ENCODE measurements at regions not wholly inside any gene's neighbourhood (a gene's known extent, or its start where the extent isn't known, plus 50 kb on each side); places are given as distances from the start of the nearest gene placed in this dataset.
A peak's percentile ranks its signal among the peaks of the same experiment; 100 is the strongest.

DNA sequence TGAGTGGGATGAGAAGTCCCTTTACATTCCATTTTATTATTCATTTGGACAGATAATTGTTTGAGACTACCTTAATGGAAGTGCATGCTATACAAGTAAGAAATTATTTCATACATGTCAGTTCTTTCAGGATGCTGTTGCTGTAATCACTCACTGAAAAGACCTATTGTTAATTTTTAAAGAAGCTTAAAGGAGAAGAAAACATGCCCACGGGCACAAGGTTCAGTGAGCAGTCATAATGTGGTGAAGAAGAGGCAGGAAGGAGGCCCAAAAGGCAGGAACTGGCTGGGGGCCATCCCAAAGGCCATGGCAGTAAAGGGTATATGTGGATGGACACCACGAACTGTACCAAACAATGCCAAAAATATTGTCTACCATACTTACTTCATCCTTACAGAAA is 206.0 kb downstream of the LYPLAL1 start:
- ATAC-seq (no peak), DNase-seq (ENCODE audit: low spot score) (no peak)
- intact Hi-C loops (cut with DNase I) = no loop called here

- DNase-seq (ENCODE audit: low spot score) (no peak), ATAC-seq (no peak)
- intact Hi-C loops (cut with DNase I) = no loop called here
Observed at GRCh38 chr1:219374636-219375035, 201.0 kb downstream of the LYPLAL1 start.

DNA sequence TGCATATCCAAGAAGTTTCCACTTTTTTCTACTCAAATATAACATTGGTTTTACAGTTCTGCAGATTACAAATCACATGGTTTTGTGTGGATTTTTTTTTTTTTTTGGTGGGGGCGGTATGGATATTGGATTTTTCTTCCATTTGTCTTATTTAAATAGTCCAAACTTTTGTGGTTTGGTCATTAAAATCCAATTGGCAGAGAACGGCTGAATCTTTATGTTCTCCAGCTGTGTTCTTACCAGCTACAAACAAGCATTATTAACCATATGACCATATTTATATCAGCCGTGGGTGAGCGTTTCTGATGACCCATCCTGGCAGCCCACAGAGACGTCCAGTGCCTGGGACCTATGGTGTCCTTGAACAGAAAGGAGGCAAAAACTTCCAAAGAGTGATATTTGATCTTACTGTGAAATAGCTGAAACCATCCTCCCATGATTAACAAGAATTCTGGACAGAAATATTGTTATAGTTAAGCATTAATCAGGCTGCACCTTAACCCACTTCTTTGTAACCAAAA is 200.4 kb downstream of the LYPLAL1 start:
- intact Hi-C loops (cut with DNase I) = no loop called here
- no peak for DNase-seq (ENCODE audit: low spot score)
- ATAC-seq = no peak

GRCh38 chr1:219373616-219373935 is 199.9 kb downstream of the LYPLAL1 start:
- intact Hi-C loops (cut with DNase I) = no loop called here
- DNase-seq (ENCODE audit: low spot score) = no peak
- no peak for ATAC-seq

DNA sequence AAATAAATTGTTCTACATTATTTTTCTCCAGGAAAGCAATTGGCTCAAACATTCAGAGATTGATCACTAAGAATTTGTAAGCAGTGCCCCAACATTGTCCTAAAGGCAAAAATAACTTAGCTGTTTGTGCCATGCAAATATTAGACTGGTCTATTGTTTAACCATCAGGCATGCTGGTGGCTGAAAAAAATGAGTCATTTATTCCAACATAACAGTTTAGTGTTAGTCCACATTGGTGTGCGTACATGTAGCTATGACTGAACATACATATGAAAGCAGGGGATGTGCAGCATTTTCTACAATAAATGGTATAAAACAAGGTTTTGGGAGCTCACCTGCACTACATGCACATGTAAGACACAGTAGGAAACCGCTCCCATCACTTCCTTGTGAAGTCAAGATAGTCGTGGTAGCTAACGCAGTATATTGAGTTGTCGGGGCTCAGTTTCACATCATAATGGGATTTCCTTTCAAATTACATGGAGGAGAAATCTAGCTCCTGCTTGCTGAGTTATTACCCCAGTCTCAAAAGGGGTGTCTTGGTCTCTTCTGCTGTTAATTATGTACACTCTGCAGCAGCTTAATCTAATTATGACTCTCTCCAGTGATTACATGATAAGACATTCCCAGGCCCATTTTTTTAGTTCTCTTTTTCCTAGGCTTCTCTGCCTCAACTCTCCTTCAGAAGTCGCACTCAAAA is 199.4 kb downstream of the LYPLAL1 start:
- ATAC-seq = no peak
- DNase-seq (ENCODE audit: low spot score) = no peak
- intact Hi-C loops (cut with DNase I) = no loop called here

DNA sequence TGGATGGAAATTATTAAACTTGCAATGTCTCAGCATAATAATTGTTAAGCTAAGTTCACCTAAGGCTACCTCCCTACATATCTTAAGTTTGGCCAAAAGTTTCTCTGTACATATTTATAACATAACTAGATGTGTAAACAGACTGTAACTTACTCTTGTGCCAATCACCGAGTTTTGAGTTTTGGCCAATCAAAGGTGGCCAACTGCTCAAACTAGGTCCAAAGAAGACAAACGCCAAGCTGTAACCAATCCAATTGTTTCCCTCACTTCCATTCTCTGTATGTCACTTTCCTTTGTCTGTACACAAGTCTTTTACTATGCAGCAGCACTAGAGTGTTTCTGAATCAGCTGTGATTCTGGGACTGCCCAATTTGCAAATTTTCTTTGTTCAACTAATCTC is 197.8 kb downstream of the LYPLAL1 start:
- intact Hi-C loops (cut with DNase I) = no loop called here

DNA sequence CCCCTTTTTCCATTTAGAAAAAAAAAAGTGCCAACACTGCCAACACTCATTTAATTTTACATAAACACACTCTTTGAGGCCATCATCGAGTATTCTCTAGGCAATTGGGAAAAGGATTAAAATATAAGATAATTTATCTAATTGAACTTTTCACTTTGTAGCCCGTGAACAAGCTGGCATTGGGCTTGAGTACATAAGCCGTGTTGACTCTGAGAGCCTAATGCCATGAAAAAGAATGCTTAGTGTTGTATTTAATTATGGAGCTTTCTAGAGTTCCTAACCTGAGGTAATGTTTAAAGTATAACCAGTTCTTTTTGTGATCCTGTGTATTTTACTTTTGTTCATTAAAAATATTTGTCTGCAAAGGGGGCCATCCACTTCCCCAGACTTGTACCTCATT is 193.8 kb downstream of the LYPLAL1 start:
- DNase-seq (ENCODE audit: low spot score) = no peak
- no peak for ATAC-seq
- intact Hi-C loops (cut with DNase I) = no loop called here

More for the DNA sequence above, 197.8 kb downstream of the LYPLAL1 start:
- DNase-seq (ENCODE audit: low spot score) (no peak), ATAC-seq (no peak)

- intact Hi-C loops (cut with DNase I) = no loop called here
- ATAC-seq = no peak
- no peak for DNase-seq (ENCODE audit: low spot score)
Observed at GRCh38 chr1:219365451-219365850, 191.8 kb downstream of the LYPLAL1 start.

DNA sequence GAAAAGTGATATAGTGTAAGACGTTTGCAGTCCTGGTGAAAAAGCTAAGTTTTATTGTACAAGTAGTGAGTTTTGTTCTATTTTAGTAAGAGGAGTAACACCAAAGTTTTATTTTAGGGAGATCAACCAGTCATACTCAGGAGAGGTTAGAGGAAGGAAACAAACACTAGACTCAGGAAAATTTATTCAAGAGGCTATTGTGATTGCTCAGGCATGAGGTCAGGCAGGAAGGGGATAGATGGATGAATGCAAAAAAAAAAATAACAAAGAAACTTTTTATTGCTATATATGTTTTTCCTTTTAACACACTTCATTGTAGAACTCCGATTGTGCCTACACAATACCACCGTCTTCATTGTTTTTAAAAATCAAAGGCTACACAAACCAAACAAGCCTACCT is 189.0 kb downstream of the LYPLAL1 start:
- no peak for DNase-seq (ENCODE audit: low spot score)
- intact Hi-C loops (cut with DNase I) = no loop called here
- no peak for ATAC-seq

DNA sequence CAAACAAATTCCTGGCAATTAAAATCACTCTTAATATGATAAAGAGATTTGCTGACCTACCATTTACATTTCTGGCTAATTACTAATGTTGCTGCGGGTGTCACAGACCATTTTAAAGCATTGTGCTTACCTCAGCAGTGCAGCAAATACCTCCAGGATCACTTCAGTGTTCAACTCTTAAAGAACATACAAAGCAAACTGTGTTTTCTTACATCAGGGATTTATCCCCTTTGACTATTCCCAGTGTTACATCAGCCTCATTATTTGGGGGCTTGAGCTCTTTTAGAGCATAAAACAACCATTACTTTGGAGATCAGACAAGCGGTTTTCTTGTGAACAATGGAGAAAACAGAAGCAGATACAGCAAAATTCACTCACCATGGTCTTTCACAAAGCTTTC is 185.4 kb downstream of the LYPLAL1 start:
- no peak for DNase-seq (ENCODE audit: low spot score)
- ATAC-seq = no peak
- intact Hi-C loops (cut with DNase I) = no loop called here

GRCh38 chr1:219358080-219358479 is 184.4 kb downstream of the LYPLAL1 start:
- no peak for ATAC-seq
- intact Hi-C loops (cut with DNase I) = no loop called here
- DNase-seq (ENCODE audit: low spot score) = no peak

GRCh38 chr1:219354962-219355361 is 181.3 kb downstream of the LYPLAL1 start:
- DNase-seq (ENCODE audit: low spot score) = no peak
- ATAC-seq = no peak
- intact Hi-C loops (cut with DNase I) = no loop called here

GRCh38 chr1:219352961-219353651 is 179.4 kb downstream of the LYPLAL1 start:
- no peak for ATAC-seq
- intact Hi-C loops (cut with DNase I) = no loop called here
- DNase-seq (ENCODE audit: low spot score) = no peak

DNA sequence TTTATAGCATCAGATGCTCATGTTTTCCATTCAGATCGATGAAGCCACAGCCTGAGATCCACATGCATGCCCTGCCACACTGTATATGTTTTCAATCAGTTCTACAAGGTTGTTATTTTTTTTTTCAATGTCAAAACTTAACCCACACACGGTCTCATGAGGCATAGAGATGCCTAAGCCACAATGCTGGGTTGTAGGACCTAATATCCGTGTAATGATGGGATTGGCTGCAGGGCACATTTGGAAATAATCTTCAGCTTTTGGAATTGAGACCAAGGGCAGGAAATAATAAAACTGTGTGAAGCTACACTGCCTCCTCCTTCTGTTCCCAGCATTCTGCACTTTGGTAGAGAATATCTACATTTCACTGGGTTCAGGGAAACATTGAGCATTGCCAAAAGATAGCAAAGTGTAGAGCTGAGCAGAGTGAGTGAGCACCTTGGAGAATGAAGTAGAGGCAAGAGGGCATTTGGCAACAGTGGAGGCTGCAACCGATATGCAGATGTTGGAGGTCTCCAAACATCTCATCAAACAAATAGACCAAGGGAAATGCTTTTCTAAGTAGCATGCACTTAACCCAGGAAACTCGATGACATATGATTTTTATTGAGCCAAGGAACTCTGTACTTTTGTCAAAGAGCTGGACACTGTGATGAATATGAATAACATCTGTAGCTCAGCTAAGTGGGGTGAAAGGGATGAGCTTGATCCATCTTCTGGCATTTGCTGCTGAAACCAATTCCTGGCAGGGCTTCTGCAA is 176.7 kb downstream of the LYPLAL1 start:
- intact Hi-C loops (cut with DNase I) = no loop called here
- DNase-seq (ENCODE audit: low spot score) = no peak
- ATAC-seq = peak; percentile 33

DNA sequence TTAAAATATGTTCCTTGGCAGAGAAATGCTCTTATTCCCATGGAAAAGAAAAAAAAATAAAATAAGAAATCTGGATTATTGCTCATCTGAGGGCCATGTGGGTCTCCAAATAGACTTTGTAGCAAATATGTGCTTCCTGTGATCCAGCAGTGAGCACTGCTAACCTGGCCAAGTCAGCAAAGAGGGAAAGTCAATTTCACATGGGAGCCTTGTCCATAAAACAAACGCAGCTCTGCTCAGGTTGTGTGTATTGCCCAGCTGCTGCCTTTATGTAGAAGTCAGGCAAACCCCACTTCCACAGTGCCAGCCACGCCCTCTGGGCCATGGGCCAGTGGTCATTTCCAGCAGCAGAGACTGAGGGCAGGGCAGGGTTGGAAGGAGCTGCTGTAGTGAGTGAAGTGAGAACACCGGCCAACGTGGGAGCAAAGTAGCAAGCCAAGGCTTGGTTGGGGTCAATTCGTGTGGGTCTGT is 174.3 kb downstream of the LYPLAL1 start:
- DNase-seq (ENCODE audit: low spot score) = peak; percentile 78
- intact Hi-C loops (cut with DNase I) = no loop called here

DNA sequence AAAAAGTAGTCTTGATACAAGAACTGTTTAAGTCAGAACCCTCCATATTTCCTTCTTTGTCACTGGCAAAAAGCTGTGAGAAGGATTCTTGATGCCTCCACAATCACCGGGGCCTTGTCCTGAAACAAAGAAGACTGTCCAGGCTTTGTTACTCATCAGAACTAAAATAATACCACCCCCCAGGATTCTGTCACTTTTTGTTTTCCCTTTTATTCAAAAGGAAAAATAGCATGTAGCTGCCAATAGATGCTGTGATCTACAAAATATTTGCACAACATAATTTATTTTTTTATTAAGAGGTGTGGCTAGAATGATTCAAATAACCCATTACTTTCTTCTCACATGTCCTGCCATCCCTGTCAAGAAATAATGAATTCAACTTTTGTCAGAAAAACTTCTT is 173.7 kb downstream of the LYPLAL1 start:
- DNase-seq (ENCODE audit: low spot score) = no peak
- peak; percentile 43 for ATAC-seq
- intact Hi-C loops (cut with DNase I) = no loop called here

More for the DNA sequence above, 174.3 kb downstream of the LYPLAL1 start:
- peak; percentile 86 for ATAC-seq

DNA sequence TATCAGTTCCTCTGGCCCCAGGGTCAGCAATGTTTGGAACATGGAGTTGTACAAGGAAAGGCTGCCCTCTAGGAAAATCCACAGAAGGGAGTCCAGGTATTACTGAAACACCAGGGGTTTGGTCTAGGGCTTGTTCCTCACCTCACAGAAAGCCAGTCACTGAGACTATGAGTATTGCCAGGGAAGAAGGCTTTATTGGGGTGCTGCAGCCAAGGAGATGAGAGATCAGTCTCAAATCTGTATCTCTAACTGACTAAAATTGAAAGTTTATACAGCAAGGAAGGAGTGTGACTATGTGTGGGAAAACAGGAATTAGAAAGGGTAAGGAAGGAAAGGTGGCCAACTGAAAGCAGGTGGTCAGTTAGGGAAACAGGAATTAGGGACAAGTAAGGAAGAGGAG is 172.3 kb downstream of the LYPLAL1 start:
- no peak for DNase-seq (ENCODE audit: low spot score)
- no peak for ATAC-seq
- intact Hi-C loops (cut with DNase I) = no loop called here

- no peak for DNase-seq (ENCODE audit: low spot score)
- intact Hi-C loops (cut with DNase I) = no loop called here
- ATAC-seq = no peak
Observed at GRCh38 chr1:219342836-219343235, 169.2 kb downstream of the LYPLAL1 start.

DNA sequence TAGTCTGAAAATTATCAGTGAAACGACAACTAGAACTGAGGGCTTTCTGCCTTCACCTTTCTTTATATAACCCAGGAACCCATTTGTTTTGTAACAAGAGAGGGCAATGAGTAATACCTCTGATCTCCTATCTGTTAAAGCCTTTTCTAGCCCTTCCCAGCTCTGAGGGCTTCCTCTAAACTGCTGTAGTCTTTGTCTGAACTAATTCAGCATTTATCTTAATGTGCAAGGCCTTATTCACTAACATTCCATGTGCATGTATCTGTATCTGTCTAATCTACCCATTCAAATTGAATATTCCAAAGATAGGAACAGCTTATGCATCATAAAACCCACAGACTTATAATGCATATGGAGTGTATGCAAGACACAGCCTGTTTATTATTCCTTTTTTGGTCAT is 167.1 kb downstream of the LYPLAL1 start:
- ATAC-seq (no peak), DNase-seq (ENCODE audit: low spot score) (no peak)
- intact Hi-C loops (cut with DNase I) = no loop called here

DNA sequence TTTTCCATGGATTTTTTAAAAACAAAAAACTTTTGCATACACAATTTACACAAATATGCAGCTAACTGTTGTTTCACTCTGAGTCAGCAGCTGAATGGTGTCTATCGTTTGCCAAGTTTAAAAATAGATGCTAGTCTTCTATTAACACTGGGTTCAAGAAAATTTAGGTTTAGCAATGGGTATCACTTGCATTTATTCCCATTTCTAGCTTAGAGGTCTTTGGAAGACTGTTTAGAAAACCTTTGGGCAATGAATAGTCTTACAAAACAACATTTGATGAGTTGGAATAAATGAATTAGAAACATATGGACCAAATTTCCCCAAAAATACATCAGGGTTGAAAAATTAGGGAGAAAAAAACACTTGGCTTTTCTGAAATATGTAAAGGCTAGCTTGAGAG is 165.8 kb downstream of the LYPLAL1 start:
- DNase-seq (ENCODE audit: low spot score) (no peak), ATAC-seq (no peak)
- intact Hi-C loops (cut with DNase I) = no loop called here

All from sciatic nerve (tissue), 2 donors.